Epithelial cell of proximal tubule (primary cell): ENCODE measurements at regions not wholly inside any gene's neighbourhood (a gene's known extent, or its start where the extent isn't known, plus 50 kb on each side); places are given as distances from the start of the nearest gene placed in this dataset.

ENCODE experiments used
- DNase-seq: peaks from one replicate; pipeline ENCODE4 v3.0.0-alpha.2; 2011; ENCODE audit warnings: low read depth
- H3K4me3 ChIP-seq: 2 replicates; pipeline ENCODE4 v1.5.1; 2011; ENCODE audit warnings: low read depth, mild to moderate bottlenecking, low read length
- CTCF ChIP-seq: conservative IDR thresholded peaks from 2 replicates; pipeline ENCODE4 v1.5.1; 2012; ENCODE audit warnings: low read depth, mild to moderate bottlenecking, low read length

- no peak overlapping the region for H3K4me3 ChIP-seq
- no peak for TF ChIP-seq CTCF
- peak; percentile 18 for DNase-seq
Observed at GRCh38 chr3:194738254-194739093, 52.8 kb downstream of the FAM43A start.

GRCh38 chr3:194739498-194740284, 54.0 kb downstream of the FAM43A start:
- TF ChIP-seq CTCF = no peak
- no peak overlapping the region for H3K4me3 ChIP-seq
- no peak for DNase-seq

- TF ChIP-seq CTCF = no peak
- DNase-seq = peak; percentile 66
- H3K4me3 ChIP-seq = no peak overlapping the region
Observed at GRCh38 chr3:194740859-194741491, 55.3 kb downstream of the FAM43A start.

DNA sequence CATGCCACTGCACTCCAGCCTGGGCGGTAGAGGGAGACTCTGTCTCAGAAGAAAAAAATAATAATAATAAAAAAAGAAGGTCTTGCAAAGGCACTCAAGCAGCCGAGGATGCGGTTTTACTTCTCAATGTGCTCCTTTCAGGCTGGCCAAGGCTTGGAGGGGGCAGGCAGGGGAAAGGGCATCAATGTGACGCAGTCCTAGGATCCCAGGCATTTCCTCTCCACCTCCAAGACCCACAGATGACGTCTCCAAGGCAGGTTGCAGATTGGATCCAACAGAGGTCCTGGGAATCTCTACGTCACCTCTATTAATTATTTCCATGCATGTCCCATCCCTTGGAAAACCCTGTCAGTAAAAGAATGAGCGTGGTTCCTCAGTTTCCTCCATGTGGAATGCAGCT, 56.2 kb downstream of the FAM43A start:
- H3K4me3 ChIP-seq = no peak overlapping the region
- no peak for DNase-seq
- no peak for TF ChIP-seq CTCF

- TF ChIP-seq CTCF = no peak
- H3K4me3 ChIP-seq = no peak overlapping the region
- no peak for DNase-seq
Observed at GRCh38 chr3:194744826-194745225, 59.1 kb downstream of the FAM43A start.

- H3K4me3 ChIP-seq = no peak overlapping the region
- TF ChIP-seq CTCF = no peak
- DNase-seq = no peak
Observed at GRCh38 chr3:194745422-194746184, 59.9 kb downstream of the FAM43A start.
